ENCODE measurements at regions not wholly inside any gene's neighbourhood (a gene's known extent, or its start where the extent isn't known, plus 50 kb on each side); places are given as distances from the start of the nearest gene placed in this dataset.
"Not testable (repeated sequence)": the region's sequence is repeated elsewhere in the genome, so short reads cannot be mapped to it uniquely, and the experiment has no call there.

GRCh38 chr2:65605743-65606058 is 173.3 kb upstream of the SPRED2 start:
- H3K27ac Mint-ChIP-seq (ENCODE audit: unreplicated experiment), result no peak overlapping the region
- peaks cover 11% of the 10 kb centered on the region for H3K27me3 Mint-ChIP-seq (ENCODE audit: low read depth)
- DNase-seq (ENCODE audit: low read depth, low spot score), result no peak
- no peak for TF ChIP-seq CTCF (conservative IDR thresholded peaks at IDR 0.05)
- no peak overlapping the region for H3K4me3 Mint-ChIP-seq
- H3K9me3 Mint-ChIP-seq, result no peaks in the 10 kb centered on the region
- H3K36me3 Mint-ChIP-seq (ENCODE audit: low read depth), result no peaks in the 10 kb centered on the region
- peaks cover 25% of the 10 kb centered on the region for H3K4me1 Mint-ChIP-seq

- DNase-seq (ENCODE audit: low read depth, low spot score), result no peak
- no peaks in the 10 kb centered on the region for H3K36me3 Mint-ChIP-seq (ENCODE audit: low read depth)
- H3K4me1 Mint-ChIP-seq, result peaks cover 25% of the 10 kb centered on the region
- no peak overlapping the region for H3K27ac Mint-ChIP-seq (ENCODE audit: unreplicated experiment)
- TF ChIP-seq CTCF (conservative IDR thresholded peaks at IDR 0.05), result no peak
- no peak overlapping the region for H3K4me3 Mint-ChIP-seq
- H3K9me3 Mint-ChIP-seq, result no peaks in the 10 kb centered on the region
- peaks cover 11% of the 10 kb centered on the region for H3K27me3 Mint-ChIP-seq (ENCODE audit: low read depth)
Observed at GRCh38 chr2:65605058-65605742, 172.8 kb upstream of the SPRED2 start.

GRCh38 chr2:65604246-65604645 is 171.8 kb upstream of the SPRED2 start:
- no peaks in the 10 kb centered on the region for H3K36me3 Mint-ChIP-seq (ENCODE audit: low read depth)
- peaks cover 11% of the 10 kb centered on the region for H3K27me3 Mint-ChIP-seq (ENCODE audit: low read depth)
- no peak for TF ChIP-seq CTCF (conservative IDR thresholded peaks at IDR 0.05)
- DNase-seq (ENCODE audit: low read depth, low spot score), result no peak
- no peak overlapping the region for H3K27ac Mint-ChIP-seq (ENCODE audit: unreplicated experiment)
- H3K9me3 Mint-ChIP-seq, result no peaks in the 10 kb centered on the region
- peaks cover 26% of the 10 kb centered on the region for H3K4me1 Mint-ChIP-seq
- no peak overlapping the region for H3K4me3 Mint-ChIP-seq

DNA sequence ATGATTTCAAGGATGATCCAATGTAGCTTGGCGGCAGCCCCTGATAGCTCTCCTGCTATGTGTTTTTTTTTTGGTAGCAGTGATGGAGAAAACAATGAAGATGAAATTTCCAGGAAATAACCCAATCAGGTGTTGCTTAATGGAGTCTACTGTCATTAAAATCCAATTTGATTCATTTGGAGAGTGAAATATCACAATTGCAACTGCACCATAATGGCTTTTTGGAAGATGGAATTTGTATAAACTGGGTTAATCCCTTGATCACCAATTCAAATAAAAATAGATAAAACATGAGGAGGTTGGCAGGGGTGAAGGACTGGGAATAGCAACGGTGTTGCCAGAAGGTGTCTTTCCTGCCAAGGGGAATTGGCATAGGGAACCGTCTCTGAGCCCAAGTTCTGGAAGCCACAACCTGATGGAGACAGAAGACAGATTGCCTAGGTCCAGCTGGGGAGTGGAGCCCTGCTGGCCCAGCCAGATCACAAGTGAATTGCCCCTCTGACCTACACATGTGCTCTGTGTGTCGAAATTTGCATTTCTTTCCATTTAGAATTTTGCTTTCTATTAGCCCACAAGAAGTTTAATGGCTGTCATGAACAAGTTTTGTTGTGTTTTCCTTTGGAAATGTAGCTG is 170.3 kb upstream of the SPRED2 start:
- peaks cover 11% of the 10 kb centered on the region for H3K4me1 Mint-ChIP-seq
- TF ChIP-seq CTCF (conservative IDR thresholded peaks at IDR 0.05), result no peak
- H3K4me3 Mint-ChIP-seq, result no peak overlapping the region
- H3K27me3 Mint-ChIP-seq (ENCODE audit: low read depth), result peaks cover 2% of the 10 kb centered on the region
- H3K36me3 Mint-ChIP-seq (ENCODE audit: low read depth), result no peaks in the 10 kb centered on the region
- DNase-seq (ENCODE audit: low read depth, low spot score), result no peak
- no peaks in the 10 kb centered on the region for H3K9me3 Mint-ChIP-seq
- no peak overlapping the region for H3K27ac Mint-ChIP-seq (ENCODE audit: unreplicated experiment)

DNA sequence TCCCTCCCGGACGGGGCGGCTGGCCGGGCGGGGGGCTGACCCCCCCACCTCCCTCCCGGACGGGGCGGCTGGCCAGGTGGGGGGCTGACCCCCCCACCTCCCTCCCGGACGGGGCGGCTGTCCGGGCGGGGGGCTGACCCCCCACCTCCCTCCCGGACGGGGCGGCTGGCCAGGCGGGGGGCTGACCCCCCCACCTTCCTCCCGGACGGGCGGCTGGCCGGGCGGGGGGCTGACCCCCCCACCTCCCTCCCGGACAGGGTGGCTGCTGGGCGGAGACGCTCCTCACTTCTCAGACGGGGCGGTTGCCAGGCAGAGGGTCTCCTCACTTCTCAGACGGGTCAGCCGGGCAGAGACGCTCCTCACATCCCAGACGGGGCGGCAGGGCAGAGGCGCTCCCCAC is 168.5 kb upstream of the SPRED2 start:
- not testable (repeated sequence) for H3K4me1 Mint-ChIP-seq; H3K4me3 Mint-ChIP-seq; H3K27me3 Mint-ChIP-seq (ENCODE audit: low read depth); H3K36me3 Mint-ChIP-seq (ENCODE audit: low read depth); H3K9me3 Mint-ChIP-seq; DNase-seq (ENCODE audit: low read depth, low spot score); H3K27ac Mint-ChIP-seq (ENCODE audit: unreplicated experiment)

GRCh38 chr2:65600351-65600750 is 168.0 kb upstream of the SPRED2 start:
- not testable (repeated sequence) for H3K27ac Mint-ChIP-seq (ENCODE audit: unreplicated experiment)

More at GRCh38 chr2:65600351-65600750, 168.0 kb upstream of the SPRED2 start:
- not testable (repeated sequence) for DNase-seq (ENCODE audit: low read depth, low spot score); H3K27me3 Mint-ChIP-seq (ENCODE audit: low read depth); H3K36me3 Mint-ChIP-seq (ENCODE audit: low read depth); H3K4me3 Mint-ChIP-seq; H3K4me1 Mint-ChIP-seq; H3K9me3 Mint-ChIP-seq

Data from neural crest cell (in vitro differentiated cells).